Muscle layer of duodenum (tissue), 2 donors: ENCODE measurements at regions not wholly inside any gene's neighbourhood (a gene's known extent, or its start where the extent isn't known, plus 50 kb on each side); places are given as distances from the start of the nearest gene placed in this dataset.

Experiments used
- H3K27ac ChIP-seq: one replicate; pipeline ENCODE4 v1.7.0; 2013; ENCODE audit warnings: mild to moderate bottlenecking, low read length
- H3K27me3 ChIP-seq: one replicate; pipeline ENCODE4 v1.7.0; 2013; ENCODE audit warnings: low read depth, mild to moderate bottlenecking, control low read depth, low read length
- H3K36me3 ChIP-seq, 2 donors: one replicate each; pipeline ENCODE4 v1.7.0; 2013; ENCODE audit warnings: low read length in 2 of 2, control low read depth in 1 of 2, mild to moderate bottlenecking in 1 of 2; ENCODE audit not compliant: insufficient read depth in 2 of 2, control insufficient read depth in 1 of 2
- H3K4me1 ChIP-seq, 2 donors: one replicate each; pipeline ENCODE4 v1.7.0; 2013; ENCODE audit warnings: low read length in 2 of 2, mild to moderate bottlenecking in 2 of 2, control low read depth in 1 of 2, moderate library complexity in 1 of 2; ENCODE audit not compliant: insufficient read depth in 2 of 2, control insufficient read depth in 1 of 2
- H3K4me3 ChIP-seq, 2 donors: one replicate each; pipeline ENCODE4 v1.7.0; 2013; ENCODE audit warnings: low read length in 2 of 2, low read depth in 1 of 2, mild to moderate bottlenecking in 1 of 2
- H3K9me3 ChIP-seq, 2 donors: one replicate each; pipeline ENCODE4 v1.7.0; 2013; ENCODE audit warnings: low read length in 2 of 2, control low read depth in 1 of 2, mild to moderate bottlenecking in 1 of 2; ENCODE audit not compliant: control insufficient read depth in 1 of 2
- donor health status: healthy.

- peaks cover 0 to 5% of the 10 kb centered on the region in 2 donors for H3K9me3 ChIP-seq
- H3K4me3 ChIP-seq = no peak overlapping the region
- no peaks in the 10 kb centered on the region for H3K36me3 ChIP-seq
- H3K27me3 ChIP-seq = no peaks in the 10 kb centered on the region
- no peaks in the 10 kb centered on the region for H3K4me1 ChIP-seq
- H3K27ac ChIP-seq = no peak overlapping the region
Observed at GRCh38 chr2:67812682-67813081, 250.1 kb downstream of the C1D start.

GRCh38 chr2:67823726-67824125 lies 239.1 kb downstream of the C1D start:
- H3K4me3 ChIP-seq = no peak overlapping the region
- no peaks in the 10 kb centered on the region for H3K9me3 ChIP-seq
- H3K36me3 ChIP-seq = no peaks in the 10 kb centered on the region
- H3K27ac ChIP-seq = no peak overlapping the region
- H3K4me1 ChIP-seq = no peaks in the 10 kb centered on the region
- no peaks in the 10 kb centered on the region for H3K27me3 ChIP-seq

- H3K36me3 ChIP-seq = no peaks in the 10 kb centered on the region
- H3K4me3 ChIP-seq = no peak overlapping the region
- H3K9me3 ChIP-seq = no peaks in the 10 kb centered on the region
- no peak overlapping the region for H3K27ac ChIP-seq
- no peaks in the 10 kb centered on the region for H3K4me1 ChIP-seq
- no peaks in the 10 kb centered on the region for H3K27me3 ChIP-seq
Observed at GRCh38 chr2:67824186-67824585, 238.6 kb downstream of the C1D start.

GRCh38 chr2:67825476-67825875 lies 237.3 kb downstream of the C1D start:
- H3K9me3 ChIP-seq = no peaks in the 10 kb centered on the region
- H3K4me1 ChIP-seq = no peaks in the 10 kb centered on the region
- H3K27ac ChIP-seq = no peak overlapping the region
- H3K36me3 ChIP-seq = no peaks in the 10 kb centered on the region
- H3K27me3 ChIP-seq = no peaks in the 10 kb centered on the region
- no peak overlapping the region for H3K4me3 ChIP-seq

- Histone ChIP-seq H3K27me3 (no peaks in the 10 kb centered on the region), H3K36me3 (no peaks in the 10 kb centered on the region), H3K4me1 (no peaks in the 10 kb centered on the region), H3K4me3 (no peak overlapping the region), H3K9me3 (no peaks in the 10 kb centered on the region), H3K27ac (no peak overlapping the region)
Observed at GRCh38 chr2:67828066-67828465, 234.7 kb downstream of the C1D start.

GRCh38 chr2:67829470-67829869 lies 233.3 kb downstream of the C1D start:
- no peak overlapping the region for H3K27ac ChIP-seq
- H3K27me3 ChIP-seq = no peaks in the 10 kb centered on the region
- no peaks in the 10 kb centered on the region for H3K9me3 ChIP-seq
- no peaks in the 10 kb centered on the region for H3K4me1 ChIP-seq
- H3K36me3 ChIP-seq = no peaks in the 10 kb centered on the region
- no peak overlapping the region for H3K4me3 ChIP-seq

- H3K36me3 ChIP-seq = no peaks in the 10 kb centered on the region
- H3K4me3 ChIP-seq = no peak overlapping the region
- H3K27me3 ChIP-seq = no peaks in the 10 kb centered on the region
- H3K4me1 ChIP-seq = no peaks in the 10 kb centered on the region
- H3K9me3 ChIP-seq = no peaks in the 10 kb centered on the region
- H3K27ac ChIP-seq = no peak overlapping the region
Observed at GRCh38 chr2:67833632-67834031, 229.2 kb downstream of the C1D start.

GRCh38 chr2:67834482-67834881 lies 228.3 kb downstream of the C1D start:
- Histone ChIP-seq H3K4me1 (no peaks in the 10 kb centered on the region), H3K27me3 (no peaks in the 10 kb centered on the region), H3K27ac (no peak overlapping the region), H3K4me3 (no peak overlapping the region), H3K9me3 (no peaks in the 10 kb centered on the region), H3K36me3 (no peaks in the 10 kb centered on the region)

- Histone ChIP-seq H3K9me3 (no peaks in the 10 kb centered on the region), H3K27me3 (no peaks in the 10 kb centered on the region), H3K4me1 (no peaks in the 10 kb centered on the region), H3K4me3 (no peak overlapping the region), H3K27ac (no peak overlapping the region), H3K36me3 (no peaks in the 10 kb centered on the region)
Observed at GRCh38 chr2:67835266-67835665, 227.5 kb downstream of the C1D start.

GRCh38 chr2:67836866-67837265 lies 225.9 kb downstream of the C1D start:
- Histone ChIP-seq H3K9me3 (no peaks in the 10 kb centered on the region), H3K36me3 (no peaks in the 10 kb centered on the region), H3K4me3 (no peak overlapping the region), H3K4me1 (no peaks in the 10 kb centered on the region), H3K27ac (no peak overlapping the region), H3K27me3 (no peaks in the 10 kb centered on the region)

GRCh38 chr2:67838205-67838604 lies 224.6 kb downstream of the C1D start:
- Histone ChIP-seq H3K27ac (no peak overlapping the region), H3K4me3 (no peak overlapping the region), H3K9me3 (no peaks in the 10 kb centered on the region), H3K27me3 (no peaks in the 10 kb centered on the region), H3K36me3 (no peaks in the 10 kb centered on the region), H3K4me1 (no peaks in the 10 kb centered on the region)

GRCh38 chr2:67839242-67839641 lies 223.6 kb downstream of the C1D start:
- Histone ChIP-seq H3K4me3 (no peak overlapping the region), H3K27ac (no peak overlapping the region), H3K9me3 (no peaks in the 10 kb centered on the region), H3K4me1 (no peaks in the 10 kb centered on the region), H3K36me3 (no peaks in the 10 kb centered on the region), H3K27me3 (no peaks in the 10 kb centered on the region)
